ENCODE measurements at regions not wholly inside any gene's neighbourhood (a gene's known extent, or its start where the extent isn't known, plus 50 kb on each side); places are given as distances from the start of the nearest gene placed in this dataset.

DNA sequence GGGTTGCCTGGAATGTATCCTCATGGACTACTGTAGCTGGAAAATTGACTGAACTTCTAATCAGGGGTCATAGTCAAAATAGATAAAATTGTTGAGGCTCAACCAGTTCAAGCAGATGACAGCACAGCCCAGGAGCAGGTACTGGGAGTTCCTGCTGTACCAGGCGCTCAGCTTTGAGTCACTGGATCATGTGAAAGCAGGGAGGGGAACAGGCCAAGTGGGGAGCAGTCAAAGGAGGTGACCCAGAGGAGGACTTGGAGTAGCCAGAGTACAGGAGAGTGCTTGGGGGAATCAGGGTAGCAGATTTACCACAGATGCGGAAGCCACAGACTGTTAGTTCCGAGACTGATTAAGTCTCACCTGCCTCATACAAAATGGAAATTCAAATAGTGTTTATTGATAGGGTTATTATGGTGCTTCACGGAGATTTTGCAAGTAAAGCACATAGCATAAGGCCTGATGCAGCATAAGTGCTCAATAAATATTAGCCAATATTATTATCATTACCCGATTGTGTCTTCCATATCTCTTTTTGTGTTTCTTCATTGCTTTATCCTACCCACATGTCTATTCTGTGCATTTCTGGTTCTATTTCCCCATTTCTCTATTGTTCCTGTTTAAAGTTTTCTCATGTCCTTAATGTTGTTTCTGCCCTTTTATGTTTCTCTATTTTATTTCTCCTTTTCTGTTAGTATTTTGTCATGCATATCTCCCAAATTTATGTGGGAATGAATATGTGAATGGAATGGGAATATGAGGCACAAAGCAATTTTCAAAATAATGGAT lies 369.2 kb upstream of the MCTP2 start:
- no peaks in the 10 kb centered on the region for H3K36me3 ChIP-seq (replicated peaks; ENCODE audit: insufficient read depth, low read depth)
- H3K27me3 ChIP-seq = no peaks in the 10 kb centered on the region
- H3K4me2 ChIP-seq = no peak overlapping the region
- no peaks in the 10 kb centered on the region for H3K9me2 ChIP-seq (replicated peaks; ENCODE audit: insufficient read depth)
- no peak overlapping the region for H2AFZ ChIP-seq
- H3K4me3 ChIP-seq = no peak overlapping the region
- 88% methylated on average over 5 of the region's 5 CpGs for WGBS (ENCODE audit: low lambda C conversion rate, missing lambda C conversion rate)
- no peaks in the 10 kb centered on the region for H3K79me2 ChIP-seq
- no peaks in the 10 kb centered on the region for H3K9me3 ChIP-seq (ENCODE audit: low read depth)
- peak; percentile 15 for DNase-seq (ENCODE audit: low spot score)
- H3K27ac ChIP-seq = no peak overlapping the region
- H4K20me1 ChIP-seq (ENCODE audit: insufficient read depth, poor library complexity, severe bottlenecking) = no peaks in the 10 kb centered on the region
- H3K4me1 ChIP-seq (ENCODE audit: insufficient read depth) = no peaks in the 10 kb centered on the region
- TF ChIP-seq, protein P1, sequence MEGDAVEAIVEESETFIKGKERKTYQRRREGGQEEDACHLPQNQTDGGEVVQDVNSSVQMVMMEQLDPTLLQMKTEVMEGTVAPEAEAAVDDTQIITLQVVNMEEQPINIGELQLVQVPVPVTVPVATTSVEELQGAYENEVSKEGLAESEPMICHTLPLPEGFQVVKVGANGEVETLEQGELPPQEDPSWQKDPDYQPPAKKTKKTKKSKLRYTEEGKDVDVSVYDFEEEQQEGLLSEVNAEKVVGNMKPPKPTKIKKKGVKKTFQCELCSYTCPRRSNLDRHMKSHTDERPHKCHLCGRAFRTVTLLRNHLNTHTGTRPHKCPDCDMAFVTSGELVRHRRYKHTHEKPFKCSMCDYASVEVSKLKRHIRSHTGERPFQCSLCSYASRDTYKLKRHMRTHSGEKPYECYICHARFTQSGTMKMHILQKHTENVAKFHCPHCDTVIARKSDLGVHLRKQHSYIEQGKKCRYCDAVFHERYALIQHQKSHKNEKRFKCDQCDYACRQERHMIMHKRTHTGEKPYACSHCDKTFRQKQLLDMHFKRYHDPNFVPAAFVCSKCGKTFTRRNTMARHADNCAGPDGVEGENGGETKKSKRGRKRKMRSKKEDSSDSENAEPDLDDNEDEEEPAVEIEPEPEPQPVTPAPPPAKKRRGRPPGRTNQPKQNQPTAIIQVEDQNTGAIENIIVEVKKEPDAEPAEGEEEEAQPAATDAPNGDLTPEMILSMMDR (IDR thresholded peaks at IDR 0.05; ENCODE audit: poor library complexity) = no peak
- TF ChIP-seq EZH2phosphoT487 (IDR thresholded peaks at IDR 0.05; ENCODE audit: low read depth, severe bottlenecking, unreplicated experiment) (no peak), EZH2 (IDR thresholded peaks at IDR 0.05; ENCODE audit: borderline replicate concordance) (no peak)

DNA sequence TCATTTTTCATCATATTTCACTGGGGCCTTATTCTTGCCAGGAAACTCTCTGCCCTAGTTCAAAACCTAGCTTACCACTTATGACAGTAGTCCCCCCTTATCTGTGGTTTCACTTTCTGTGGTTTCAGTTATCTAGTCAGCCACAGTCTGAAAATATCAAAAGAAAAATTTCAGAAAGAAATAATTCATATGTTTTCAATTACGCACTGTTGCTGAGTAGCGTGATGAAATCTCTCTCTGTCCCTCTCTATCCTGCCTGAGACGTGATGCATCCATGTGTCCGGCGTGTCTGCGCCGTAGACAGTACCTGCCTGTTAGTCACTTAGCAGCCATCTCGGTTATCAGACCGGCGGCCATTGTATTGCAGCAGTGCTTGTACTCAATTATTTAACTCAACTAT lies 369.9 kb upstream of the MCTP2 start:
- H3K79me2 ChIP-seq = no peaks in the 10 kb centered on the region
- H3K9me3 ChIP-seq (ENCODE audit: low read depth) = no peaks in the 10 kb centered on the region
- no peak for DNase-seq (ENCODE audit: low spot score)
- H3K27me3 ChIP-seq = no peaks in the 10 kb centered on the region
- 85% methylated on average over 10 of the region's 10 CpGs for WGBS (ENCODE audit: low lambda C conversion rate, missing lambda C conversion rate)
- no peaks in the 10 kb centered on the region for H3K9me2 ChIP-seq (replicated peaks; ENCODE audit: insufficient read depth)
- H3K4me3 ChIP-seq = no peak overlapping the region
- no peaks in the 10 kb centered on the region for H3K36me3 ChIP-seq (replicated peaks; ENCODE audit: insufficient read depth, low read depth)
- H3K4me1 ChIP-seq (ENCODE audit: insufficient read depth) = no peaks in the 10 kb centered on the region
- H3K27ac ChIP-seq = no peak overlapping the region
- no peak overlapping the region for H3K4me2 ChIP-seq
- H2AFZ ChIP-seq = no peak overlapping the region
- no peaks in the 10 kb centered on the region for H4K20me1 ChIP-seq (ENCODE audit: insufficient read depth, poor library complexity, severe bottlenecking)
- TF ChIP-seq EZH2 (IDR thresholded peaks at IDR 0.05; ENCODE audit: borderline replicate concordance) = no peak
- TF ChIP-seq EZH2phosphoT487 (IDR thresholded peaks at IDR 0.05; ENCODE audit: low read depth, severe bottlenecking, unreplicated experiment) = no peak
- TF ChIP-seq, protein P1 (IDR thresholded peaks at IDR 0.05; ENCODE audit: poor library complexity) = no peak

DNA sequence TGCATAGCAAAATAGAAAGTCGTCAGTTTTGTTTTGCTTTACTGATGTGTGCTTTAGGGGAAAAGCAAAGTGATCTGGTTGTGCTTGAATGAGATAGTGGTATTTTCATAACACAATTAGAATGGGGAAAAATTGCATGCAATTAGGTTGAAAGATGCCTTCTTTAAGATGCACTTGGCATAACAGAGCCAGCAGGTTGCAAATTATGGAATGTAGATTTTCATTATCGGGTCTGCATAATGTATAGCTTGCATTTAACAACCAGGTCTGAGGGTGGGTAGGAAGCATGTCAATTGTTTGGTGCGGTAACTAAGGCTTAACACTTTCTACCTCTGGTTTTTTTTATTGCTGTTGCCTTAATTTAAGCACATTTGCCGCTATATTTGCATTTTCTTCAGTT lies 370.7 kb upstream of the MCTP2 start:
- H3K27me3 ChIP-seq = no peaks in the 10 kb centered on the region
- no peak overlapping the region for H3K4me2 ChIP-seq
- H2AFZ ChIP-seq = no peak overlapping the region
- H3K9me3 ChIP-seq (ENCODE audit: low read depth) = no peaks in the 10 kb centered on the region
- 83% methylated on average over 4 of the region's 4 CpGs for WGBS (ENCODE audit: low lambda C conversion rate, missing lambda C conversion rate)
- H4K20me1 ChIP-seq (ENCODE audit: insufficient read depth, poor library complexity, severe bottlenecking) = no peaks in the 10 kb centered on the region
- no peak overlapping the region for H3K27ac ChIP-seq
- DNase-seq (ENCODE audit: low spot score) = no peak
- H3K36me3 ChIP-seq (replicated peaks; ENCODE audit: insufficient read depth, low read depth) = no peaks in the 10 kb centered on the region
- H3K9me2 ChIP-seq (replicated peaks; ENCODE audit: insufficient read depth) = no peaks in the 10 kb centered on the region
- H3K4me1 ChIP-seq (ENCODE audit: insufficient read depth) = no peaks in the 10 kb centered on the region
- no peak for TF ChIP-seq EZH2 (IDR thresholded peaks at IDR 0.05; ENCODE audit: borderline replicate concordance)
- TF ChIP-seq, protein P1 (IDR thresholded peaks at IDR 0.05; ENCODE audit: poor library complexity) = no peak
- no peak for TF ChIP-seq EZH2phosphoT487 (IDR thresholded peaks at IDR 0.05; ENCODE audit: low read depth, severe bottlenecking, unreplicated experiment)
- H3K79me2 ChIP-seq = no peaks in the 10 kb centered on the region
- no peak overlapping the region for H3K4me3 ChIP-seq

All from hepatocyte (in vitro differentiated cells).